ENCODE measurements at regions not wholly inside any gene's neighbourhood (a gene's known extent, or its start where the extent isn't known, plus 50 kb on each side); places are given as distances from the start of the nearest gene placed in this dataset.
"Not testable (repeated sequence)": the region's sequence is repeated elsewhere in the genome, so short reads cannot be mapped to it uniquely, and the experiment has no call there.

DNA sequence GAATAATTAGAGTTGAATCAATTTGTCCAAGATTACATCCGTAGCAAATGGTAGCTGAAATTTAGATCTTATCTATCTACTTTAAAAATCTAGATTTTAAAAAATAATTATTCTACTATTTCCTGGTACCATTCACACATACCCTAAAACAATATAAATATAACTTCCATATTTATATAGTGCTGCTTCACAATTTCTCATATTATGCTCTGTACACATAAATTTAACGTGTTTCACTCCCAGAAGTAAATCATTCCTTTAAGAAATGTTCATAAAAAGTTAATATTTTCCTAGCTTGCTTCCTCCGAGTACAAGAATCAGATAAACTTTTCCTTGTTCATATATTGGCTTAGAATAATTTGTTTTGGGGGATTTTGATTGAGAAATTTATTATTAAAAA, 857.0 kb upstream of the SPRY2 start:
- no peak for DNase-seq

DNA sequence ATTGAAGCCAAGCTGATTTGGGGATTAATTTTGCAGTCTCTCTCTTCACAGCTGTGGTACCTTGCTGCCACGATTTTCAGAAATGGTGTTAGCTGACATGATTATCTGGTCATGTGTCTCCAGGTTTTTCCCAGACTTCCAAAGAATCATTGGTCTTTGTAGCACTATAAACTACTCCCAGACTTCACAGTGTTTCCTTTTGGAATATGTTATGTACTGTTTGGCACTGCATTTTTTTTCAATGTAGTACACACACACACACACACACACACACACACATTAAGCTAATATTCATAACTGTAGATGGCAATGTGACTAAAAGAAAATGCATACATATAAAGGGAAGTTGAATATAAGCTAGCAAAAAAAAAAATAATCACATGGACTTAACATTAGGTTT, 856.6 kb upstream of the SPRY2 start:
- DNase-seq: no peak

DNA sequence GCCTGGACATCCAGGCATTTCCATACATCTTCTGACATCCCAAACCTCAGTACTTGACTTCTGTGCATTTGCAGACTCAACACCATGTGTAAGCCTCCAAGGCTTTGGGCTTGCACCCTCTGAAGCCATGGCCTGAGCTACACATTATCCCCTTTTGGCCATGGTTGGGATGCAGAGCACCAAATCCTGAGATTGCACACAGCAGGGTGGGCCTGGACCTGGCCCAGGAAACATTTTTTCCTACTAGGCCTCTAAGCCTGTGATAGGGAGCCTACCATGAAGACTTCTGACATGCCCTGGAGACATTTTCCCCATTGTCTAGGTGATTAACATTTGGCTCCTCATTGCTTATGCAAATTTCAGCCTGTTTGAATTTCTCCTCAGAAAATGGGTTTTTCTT, 853.4 kb upstream of the SPRY2 start:
- DNase-seq: no peak

- no peak for DNase-seq
Observed at GRCh38 chr13:81184556-81185265, 843.8 kb upstream of the SPRY2 start.

DNA sequence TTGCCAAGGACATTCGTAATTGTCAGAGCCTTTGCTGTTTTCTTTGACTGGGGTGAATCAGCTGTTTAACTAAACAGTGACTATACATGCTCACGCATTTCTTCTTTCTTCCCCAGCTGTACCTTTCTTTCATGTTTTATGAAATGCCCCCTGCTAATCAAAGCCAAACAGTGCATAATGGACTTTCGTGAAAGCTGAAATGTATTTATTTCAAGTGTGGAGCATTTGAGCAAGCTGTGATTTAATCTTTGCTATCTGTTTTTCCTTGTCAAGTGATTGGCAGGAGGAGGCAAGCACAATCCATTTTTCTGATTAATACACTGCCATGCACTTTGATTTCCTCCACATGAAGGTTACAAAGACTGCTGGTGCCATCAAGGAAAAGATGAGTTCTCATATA, 831.7 kb upstream of the SPRY2 start:
- DNase-seq: no peak

DNA sequence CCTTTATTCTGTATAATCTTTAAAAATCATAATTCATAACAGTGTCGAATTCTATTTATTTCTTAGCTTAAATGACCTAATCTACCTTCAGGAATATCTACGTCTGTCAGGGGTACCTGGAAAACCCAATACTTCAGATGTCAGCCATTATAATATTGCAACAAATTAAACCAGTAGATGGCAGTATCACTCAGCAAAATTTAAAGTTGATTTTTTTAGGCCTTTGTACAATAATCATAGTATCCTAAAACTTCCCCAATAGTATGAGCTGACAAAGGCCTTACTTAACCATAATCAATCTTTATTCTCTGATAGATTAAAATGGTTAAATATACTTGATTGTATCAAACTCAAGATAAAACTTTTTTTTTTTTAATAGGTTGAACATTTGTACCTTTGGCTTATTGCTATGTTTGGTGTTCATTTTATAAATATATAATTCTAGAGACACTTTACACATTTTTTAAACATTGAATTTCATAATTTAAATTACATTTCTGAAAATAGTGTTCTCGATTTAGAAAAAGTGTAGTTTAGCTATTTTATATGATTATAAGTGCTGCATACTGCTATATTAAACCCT, 830.2 kb upstream of the SPRY2 start:
- DNase-seq: peak in 2 of 3 donors; percentile 4 to 22

- DNase-seq: not testable (repeated sequence)
Observed at GRCh38 chr13:81163823-81164222, 822.9 kb upstream of the SPRY2 start.

DNA sequence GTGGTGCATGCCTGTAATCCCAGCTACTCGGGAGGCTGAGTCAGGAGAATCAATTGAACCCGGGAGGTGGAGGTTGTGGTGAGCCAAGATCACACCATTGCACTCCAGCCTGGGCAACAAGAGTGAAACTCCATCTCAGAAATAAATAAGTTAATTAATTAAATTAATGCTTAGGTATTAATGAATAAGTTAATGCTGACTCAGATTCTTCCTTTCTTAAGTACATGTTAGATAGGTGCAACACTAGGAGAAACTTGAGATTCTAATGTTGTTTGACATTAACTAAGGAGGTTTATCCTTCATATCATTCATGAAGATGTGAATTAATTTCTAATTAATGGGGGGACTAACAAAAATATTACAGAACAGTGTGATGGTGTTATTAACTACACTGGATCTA, 812.6 kb upstream of the SPRY2 start:
- no peak for DNase-seq

DNA sequence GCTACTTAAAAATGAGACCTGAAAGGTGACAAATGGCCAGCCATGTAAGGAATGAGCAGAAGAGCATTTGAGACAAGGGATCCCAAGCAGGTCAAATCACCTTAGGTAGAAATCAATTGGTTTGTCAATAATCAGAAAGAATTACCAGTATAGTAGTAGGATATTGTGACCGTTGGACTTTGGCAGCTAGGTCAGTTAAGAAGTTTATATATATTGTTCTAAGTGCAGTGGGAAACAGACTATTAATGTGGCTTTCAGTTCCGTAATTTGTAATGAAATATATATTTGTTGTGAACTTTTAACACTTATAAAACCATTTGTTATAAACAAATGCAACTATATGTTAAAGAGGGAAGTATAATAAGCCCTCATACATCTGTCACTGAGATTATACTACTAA, 807.9 kb upstream of the SPRY2 start:
- DNase-seq: no peak

GRCh38 chr13:81146576-81146975, 805.6 kb upstream of the SPRY2 start:
- not testable (repeated sequence) for DNase-seq

GRCh38 chr13:81142306-81142999, 801.5 kb upstream of the SPRY2 start:
- no peak for DNase-seq

DNA sequence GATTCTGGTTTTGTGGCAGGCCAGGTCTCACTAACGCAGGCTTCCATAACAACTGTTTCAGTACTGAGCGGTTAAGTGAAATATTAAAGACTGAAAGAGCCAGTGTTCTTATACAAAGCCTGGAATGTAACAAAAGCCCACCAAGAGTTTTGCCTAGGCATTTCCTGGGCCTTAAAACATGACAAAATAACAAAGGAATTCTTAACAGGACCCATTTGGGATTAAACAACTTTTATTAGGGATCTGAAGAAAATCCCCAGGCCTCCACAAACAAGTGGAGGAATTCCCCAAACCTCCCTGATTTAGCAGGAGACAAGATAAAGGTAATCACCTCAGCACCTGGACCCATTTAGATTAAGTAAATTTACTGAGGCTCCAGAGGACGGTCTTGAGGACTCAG, 799.7 kb upstream of the SPRY2 start:
- no peak for DNase-seq

DNA sequence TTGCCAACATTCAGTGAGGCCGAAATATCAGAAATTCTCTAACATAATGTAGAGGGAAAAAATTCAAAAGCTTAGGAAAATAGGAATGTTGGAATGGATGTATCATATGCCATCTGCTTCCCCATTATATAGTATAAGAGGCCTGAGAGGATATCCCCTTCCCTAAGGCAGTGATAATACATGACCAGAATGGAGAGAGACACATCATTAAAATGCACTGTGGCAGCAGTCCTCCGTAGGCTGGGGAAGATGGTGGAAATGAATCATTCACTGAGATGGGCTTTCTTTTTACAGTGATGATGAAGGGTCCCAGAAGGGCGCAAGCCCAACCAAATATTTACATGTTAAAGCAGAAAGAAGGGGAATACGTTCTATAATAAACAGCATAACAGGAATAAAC, 799.1 kb upstream of the SPRY2 start:
- no peak for DNase-seq

DNA sequence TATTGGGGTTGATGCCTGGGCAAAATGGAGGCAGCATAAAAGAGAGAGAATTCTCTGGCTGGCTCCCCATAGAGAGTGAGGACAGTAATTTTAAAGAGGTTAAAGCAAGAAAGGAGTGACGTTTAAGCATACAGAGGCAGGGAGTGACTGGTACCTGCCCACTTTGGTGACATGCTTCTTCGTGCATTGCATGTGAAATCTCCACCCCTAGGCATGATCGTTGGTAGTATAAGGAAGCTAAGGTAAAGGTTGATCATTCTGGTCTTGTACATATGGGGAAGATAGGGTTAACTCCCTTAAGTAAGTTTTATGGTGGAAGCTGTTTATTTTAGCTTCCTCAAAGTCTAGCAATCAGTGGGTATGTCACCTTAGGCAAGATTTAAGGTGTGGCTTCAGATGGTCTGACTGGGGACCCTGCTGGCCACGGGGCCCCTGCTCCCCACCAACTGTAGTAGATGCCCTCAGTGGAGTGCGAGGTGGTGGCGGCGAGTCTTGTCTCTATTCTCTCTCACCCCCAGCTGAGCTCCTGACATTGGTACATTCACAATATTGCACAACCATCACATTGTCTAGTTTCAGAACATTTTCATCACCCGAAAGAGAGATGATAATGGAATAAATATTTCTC, 797.5 kb upstream of the SPRY2 start:
- no peak for DNase-seq

GRCh38 chr13:81133066-81133465, 792.1 kb upstream of the SPRY2 start:
- DNase-seq: no peak

- no peak for DNase-seq
Observed at GRCh38 chr13:81117416-81117815, 776.5 kb upstream of the SPRY2 start.

DNA sequence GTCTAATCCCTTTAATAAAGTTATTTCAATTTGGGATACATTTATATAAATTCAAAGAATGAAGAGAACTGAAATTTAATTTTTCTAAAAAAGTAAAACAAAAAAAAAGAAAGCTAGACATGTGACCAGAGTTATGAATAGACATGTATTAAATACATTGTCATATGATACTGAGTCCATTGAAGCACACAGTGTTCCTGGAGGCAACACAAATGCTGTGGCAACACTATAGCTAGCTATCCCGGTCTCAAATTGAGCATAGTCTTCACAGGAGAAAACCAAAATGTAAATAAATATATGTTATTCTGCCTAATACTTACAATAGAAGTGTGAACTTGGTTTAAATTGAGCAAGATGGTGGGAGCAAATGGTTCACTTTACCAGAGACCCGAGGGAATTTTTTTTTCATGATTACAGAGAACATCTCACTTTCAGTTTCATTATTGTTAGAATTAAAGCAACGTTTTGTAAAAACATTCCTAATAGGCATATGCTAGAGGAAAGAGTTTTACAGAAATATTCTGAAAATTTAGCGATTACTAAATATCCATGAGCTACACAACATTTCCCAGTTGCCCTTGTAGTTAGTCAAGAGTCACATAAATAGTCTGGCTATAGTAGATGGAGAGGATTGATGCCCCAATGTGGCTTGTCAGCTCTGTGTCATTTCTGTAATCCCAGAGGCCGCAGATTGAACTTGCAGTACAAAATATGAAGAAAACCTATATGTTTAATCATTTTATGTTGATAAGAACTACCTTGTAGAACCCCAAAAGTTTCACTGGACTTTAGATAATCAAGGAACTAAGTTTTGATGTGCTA, 775.7 kb upstream of the SPRY2 start:
- no peak for DNase-seq

- DNase-seq: no peak
Observed at GRCh38 chr13:81109026-81109425, 768.1 kb upstream of the SPRY2 start.

GRCh38 chr13:81106348-81106747, 765.4 kb upstream of the SPRY2 start:
- no peak for DNase-seq

DNA sequence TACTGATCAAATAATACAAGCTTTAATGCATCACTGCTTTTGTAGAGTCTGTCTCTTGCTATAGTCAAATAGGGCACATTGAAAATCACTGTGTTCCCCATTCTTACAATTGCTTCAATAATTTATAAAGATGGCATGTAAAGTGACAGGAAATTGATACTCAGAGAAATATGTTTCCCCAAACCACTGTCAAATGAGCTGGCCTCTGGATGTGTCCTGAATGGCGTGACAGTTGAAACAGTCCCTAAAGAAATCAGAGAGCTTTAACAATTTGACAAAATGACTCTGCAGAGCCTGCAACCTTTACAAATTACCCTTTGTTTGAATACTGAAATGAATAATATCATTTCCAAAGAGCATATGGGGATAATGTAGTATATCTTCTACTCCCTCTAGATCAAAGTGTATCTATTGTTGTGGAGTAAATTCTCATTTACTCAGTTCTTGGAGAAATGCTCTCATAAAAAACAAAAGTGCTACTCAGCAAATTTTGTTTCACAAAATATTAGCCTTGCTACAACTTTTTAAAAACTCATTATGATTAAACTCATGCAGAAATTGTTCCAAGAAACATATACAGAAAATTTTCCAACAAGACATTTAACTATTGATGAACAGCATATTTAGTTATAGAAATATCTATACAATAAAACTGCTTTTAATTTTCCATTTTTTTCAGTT, 763.2 kb upstream of the SPRY2 start:
- DNase-seq: no peak

- DNase-seq: not testable (repeated sequence)
Observed at GRCh38 chr13:81102066-81102465, 761.1 kb upstream of the SPRY2 start.
